Left lobe of liver (tissue), 2 donors: ENCODE measurements at regions not wholly inside any gene's neighbourhood (a gene's known extent, or its start where the extent isn't known, plus 50 kb on each side); places are given as distances from the start of the nearest gene placed in this dataset.
"Not testable (repeated sequence)": the region's sequence is repeated elsewhere in the genome, so short reads cannot be mapped to it uniquely, and the experiment has no call there.

Experiments
- ATAC-seq: fragments of 200-7000 bp; cut with Tn5 transposase; one replicate; pipeline ENCODE4 v1.9.1; 2020; ENCODE audit warnings: mild to moderate bottlenecking, moderate library complexity
- DNase-seq: peaks from one replicate; pipeline ENCODE4 v3.0.0-alpha.2; 2020; ENCODE audit warnings: low spot score
- donor health status: DM: no; HTN: no; CAD: no; lungs with moderate emphysema.
- donor health status: DM: no; HTN: yes; CAD: no.

- no peak for ATAC-seq
- no peak for DNase-seq
Measured at GRCh38 chr2:47728551-47728950, 54.4 kb upstream of the MSH6 start.

GRCh38 chr2:47727956-47728355 is 55.0 kb upstream of the MSH6 start:
- DNase-seq (no peak), ATAC-seq (no peak)

- DNase-seq, ATAC-seq: not testable (repeated sequence)
Measured at GRCh38 chr2:47726978-47727377, 56.0 kb upstream of the MSH6 start.

- DNase-seq (no peak), ATAC-seq (no peak)
Measured at GRCh38 chr2:47725808-47726207, 57.1 kb upstream of the MSH6 start.

- no peak for ATAC-seq
- no peak for DNase-seq
Measured at GRCh38 chr2:47724221-47724981, 58.5 kb upstream of the MSH6 start.

GRCh38 chr2:47721296-47721695 is 61.6 kb upstream of the MSH6 start:
- DNase-seq (no peak), ATAC-seq (no peak)

- ATAC-seq (no peak), DNase-seq (no peak)
Measured at GRCh38 chr2:47720559-47720958, 62.4 kb upstream of the MSH6 start.

- ATAC-seq (no peak), DNase-seq (no peak)
Measured at GRCh38 chr2:47720036-47720435, 62.9 kb upstream of the MSH6 start.

GRCh38 chr2:47719099-47719498 is 63.8 kb upstream of the MSH6 start:
- ATAC-seq = no peak
- no peak for DNase-seq

GRCh38 chr2:47716307-47716706 is 66.6 kb upstream of the MSH6 start:
- not testable (repeated sequence) for ATAC-seq

GRCh38 chr2:47715552-47715951 is 67.4 kb upstream of the MSH6 start:
- DNase-seq (no peak), ATAC-seq (no peak)

More at GRCh38 chr2:47716307-47716706, 66.6 kb upstream of the MSH6 start:
- DNase-seq = not testable (repeated sequence)

- ATAC-seq = no peak
Measured at GRCh38 chr2:47708801-47709499, 74.0 kb upstream of the MSH6 start.

GRCh38 chr2:47704287-47704686 is 78.7 kb upstream of the MSH6 start:
- DNase-seq (no peak), ATAC-seq (no peak)

More at GRCh38 chr2:47708801-47709499, 74.0 kb upstream of the MSH6 start:
- DNase-seq = no peak

- ATAC-seq (no peak), DNase-seq (no peak)
Measured at GRCh38 chr2:47699533-47700215, 83.3 kb upstream of the MSH6 start.

GRCh38 chr2:47698436-47698972 is 84.4 kb upstream of the MSH6 start:
- not testable (repeated sequence) for DNase-seq, ATAC-seq

- not testable (repeated sequence) for DNase-seq, ATAC-seq
Measured at GRCh38 chr2:47697681-47698435, 85.1 kb upstream of the MSH6 start.

- ATAC-seq (no peak), DNase-seq (no peak)
Measured at GRCh38 chr2:47697000-47697601, 85.8 kb upstream of the MSH6 start.

GRCh38 chr2:47696478-47696831 is 86.5 kb upstream of the MSH6 start:
- DNase-seq (no peak), ATAC-seq (no peak)

GRCh38 chr2:47695800-47696477 is 87.0 kb upstream of the MSH6 start:
- ATAC-seq = no peak
- no peak for DNase-seq

- not testable (repeated sequence) for DNase-seq, ATAC-seq
Measured at GRCh38 chr2:47694451-47694850, 88.5 kb upstream of the MSH6 start.
